Fibroblast of gingiva (primary cell): ENCODE measurements at regions not wholly inside any gene's neighbourhood (a gene's known extent, or its start where the extent isn't known, plus 50 kb on each side); places are given as distances from the start of the nearest gene placed in this dataset.
A peak's percentile ranks its signal among the peaks of the same experiment; 100 is the strongest.

ENCODE experiments used
- DNase-seq: peaks from one replicate; pipeline ENCODE4 v3.0.0-alpha.2; 2011; ENCODE audit warnings: low read depth

- DNase-seq, result no peak
These were observed 308.2 kb downstream of the ANXA1 start for GRCh38 chr9:73459817-73460216.

GRCh38 chr9:73468716-73469115 lies 317.1 kb downstream of the ANXA1 start:
- DNase-seq, result no peak

DNA sequence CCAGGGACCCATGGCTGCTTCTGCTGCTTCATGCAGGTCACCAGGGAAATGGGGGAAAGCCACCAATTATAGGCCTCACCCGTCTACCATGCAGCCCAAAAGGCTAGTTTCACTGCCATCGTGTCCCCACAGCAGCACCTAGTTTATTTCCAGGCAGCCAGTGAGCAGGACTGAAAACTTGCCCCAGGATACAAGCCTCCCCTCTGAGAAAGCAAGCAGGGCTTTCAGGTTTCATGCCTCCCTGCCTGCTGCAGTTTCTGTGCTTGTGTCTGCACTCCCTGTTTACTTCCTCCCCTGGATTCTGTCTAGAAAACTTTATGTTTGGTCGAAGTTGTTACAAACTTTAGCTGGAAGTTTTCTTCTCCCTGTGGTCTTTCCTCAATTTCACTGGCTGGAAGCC lies 319.1 kb downstream of the ANXA1 start:
- DNase-seq, result no peak

DNA sequence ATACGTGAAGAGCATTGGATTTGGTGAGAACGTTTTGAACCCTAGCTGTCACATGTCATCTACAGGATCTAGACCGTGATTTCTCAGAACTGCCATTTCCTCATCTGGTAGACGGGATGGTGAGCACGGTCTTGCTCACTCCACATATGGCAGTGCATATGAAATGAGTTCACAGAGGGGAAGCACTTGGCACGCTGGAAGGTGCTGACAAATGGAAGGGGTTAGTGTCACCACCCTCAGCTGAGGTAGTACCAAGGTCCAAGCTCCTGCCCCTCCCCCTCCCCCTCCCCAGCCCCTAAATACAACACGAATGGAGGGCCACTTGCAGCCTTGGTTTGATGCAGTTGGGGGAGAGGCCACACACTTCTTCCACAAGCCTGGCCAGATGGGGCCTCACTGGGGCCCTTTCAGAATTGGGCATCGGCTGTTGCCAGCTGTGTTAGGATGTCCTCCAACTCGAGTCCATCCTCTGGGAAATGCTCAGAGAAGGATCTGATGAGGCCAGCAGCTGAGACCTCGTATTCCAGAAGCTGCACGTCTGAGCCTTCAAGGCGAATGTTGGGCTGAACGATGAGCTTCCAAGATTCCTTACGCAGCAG lies 322.4 kb downstream of the ANXA1 start:
- no peak for DNase-seq

- DNase-seq, result no peak
These were observed 323.0 kb downstream of the ANXA1 start for GRCh38 chr9:73474625-73475024.

DNA sequence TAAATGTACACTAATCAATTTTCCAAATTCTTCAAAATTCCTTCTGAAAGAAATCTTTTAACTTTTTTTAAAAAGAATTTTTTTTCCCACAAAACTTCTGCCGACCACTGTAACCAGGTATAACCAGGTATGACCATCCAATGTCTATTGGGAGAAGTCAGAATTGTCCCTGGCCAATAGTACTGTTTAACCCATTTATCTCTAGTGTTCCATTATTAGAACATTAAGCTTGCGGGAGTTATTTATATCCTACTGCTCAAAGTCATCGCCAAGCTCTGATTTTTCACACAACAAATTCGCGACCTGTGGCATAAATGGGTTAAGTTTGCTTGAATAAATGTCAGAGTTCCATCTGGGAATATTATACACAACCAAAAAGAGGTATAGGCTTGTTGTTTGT lies 343.2 kb downstream of the ANXA1 start:
- no peak for DNase-seq

GRCh38 chr9:73497796-73498195 lies 346.1 kb downstream of the ANXA1 start:
- DNase-seq, result no peak

- peak; percentile 3 for DNase-seq
These were observed 363.6 kb downstream of the ANXA1 start for GRCh38 chr9:73515216-73515615.

GRCh38 chr9:73523391-73523790 lies 371.7 kb downstream of the ANXA1 start:
- no peak for DNase-seq

DNA sequence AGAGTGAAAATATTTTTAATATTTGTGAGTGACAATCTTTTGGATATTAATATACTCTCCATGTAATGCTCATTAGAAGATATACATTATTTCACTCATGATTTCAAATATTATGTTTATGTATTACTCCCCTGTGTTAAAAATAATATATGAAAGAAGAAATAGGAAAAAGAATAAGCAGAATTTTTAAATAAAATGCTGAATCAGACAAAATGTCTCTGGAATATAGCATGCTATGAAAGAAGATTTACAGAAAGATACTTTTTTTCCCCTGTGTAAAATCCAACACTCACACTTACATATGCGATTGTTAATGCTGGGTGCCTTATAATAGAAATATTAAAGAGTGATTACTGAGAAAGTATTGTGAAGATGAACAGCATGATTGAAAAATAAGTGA lies 373.7 kb downstream of the ANXA1 start:
- no peak for DNase-seq

DNA sequence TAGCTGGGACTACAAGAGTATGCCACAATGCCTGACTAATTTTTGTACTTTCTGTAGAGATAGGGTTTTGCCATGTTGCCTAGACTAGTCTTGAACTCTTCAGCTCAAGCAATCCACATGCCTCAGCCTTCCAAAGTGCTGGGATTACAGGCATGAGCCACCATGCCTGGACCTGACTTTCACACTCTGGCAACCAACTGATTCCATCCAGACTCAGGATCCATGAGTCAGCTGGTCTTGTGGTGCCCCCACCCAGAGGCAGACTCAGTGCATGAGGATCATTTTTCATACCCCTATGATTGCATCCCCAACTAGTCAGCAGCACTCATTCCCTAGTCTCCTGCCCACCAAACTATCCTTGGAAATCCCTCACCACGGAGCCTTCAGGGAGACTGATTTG lies 375.9 kb downstream of the ANXA1 start:
- DNase-seq, result no peak

- no peak for DNase-seq
These were observed 377.3 kb downstream of the ANXA1 start for GRCh38 chr9:73528926-73529325.

GRCh38 chr9:73529666-73530065 lies 378.0 kb downstream of the ANXA1 start:
- no peak for DNase-seq

- no peak for DNase-seq
These were observed 379.4 kb downstream of the ANXA1 start for GRCh38 chr9:73531051-73531532.

- no peak for DNase-seq
These were observed 380.0 kb downstream of the ANXA1 start for GRCh38 chr9:73531658-73532057.

- DNase-seq, result no peak
These were observed 381.3 kb downstream of the ANXA1 start for GRCh38 chr9:73532985-73533384.

- DNase-seq, result no peak
These were observed 384.7 kb downstream of the ANXA1 start for GRCh38 chr9:73536403-73536802.

- DNase-seq, result no peak
These were observed 385.9 kb downstream of the ANXA1 start for GRCh38 chr9:73537561-73537960.

DNA sequence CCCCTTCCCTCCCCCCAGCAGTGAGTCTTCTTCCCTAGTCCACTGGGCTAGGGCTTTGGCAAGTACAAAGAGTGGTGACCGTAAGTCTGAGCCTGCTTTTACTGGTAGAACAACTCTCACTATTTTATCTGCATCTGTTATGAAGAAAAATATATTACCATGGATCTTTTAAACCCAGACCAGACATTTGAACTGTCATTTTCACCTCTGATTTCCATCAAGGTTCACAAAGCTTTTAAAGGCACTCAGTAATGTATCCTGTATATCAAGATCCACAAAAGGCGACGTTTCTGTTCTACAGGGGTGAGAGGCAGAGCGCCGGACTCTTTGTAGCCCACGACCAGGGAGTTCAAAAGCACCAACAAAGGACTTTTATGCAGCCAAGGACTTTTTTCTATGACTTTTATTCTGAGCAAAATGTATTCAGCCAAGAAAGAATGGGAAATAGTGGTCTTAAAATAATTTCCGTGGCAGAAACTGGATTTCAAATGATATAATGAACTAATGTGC lies 388.3 kb downstream of the ANXA1 start:
- DNase-seq, result no peak

- no peak for DNase-seq
These were observed 390.3 kb downstream of the ANXA1 start for GRCh38 chr9:73541923-73542322.

GRCh38 chr9:73543727-73544126 lies 392.1 kb downstream of the ANXA1 start:
- no peak for DNase-seq

DNA sequence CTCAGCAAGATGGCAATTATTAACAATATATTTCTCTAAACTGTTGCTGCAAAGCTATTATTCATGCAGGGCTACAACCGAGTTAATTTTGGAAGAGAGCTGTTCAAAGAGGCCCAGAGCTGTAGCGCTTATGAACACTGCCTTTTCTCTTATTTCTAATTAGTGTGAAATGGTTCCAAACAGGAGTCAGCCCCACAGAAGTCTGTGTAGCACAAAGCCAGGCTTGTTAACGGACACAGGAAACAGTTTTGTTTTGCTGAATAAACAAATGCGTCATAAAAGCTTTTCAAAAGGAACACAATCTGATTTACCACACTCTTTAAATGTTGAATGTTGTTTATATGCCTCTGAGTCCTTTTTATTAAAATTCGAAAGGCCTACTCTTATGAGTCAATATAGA lies 396.5 kb downstream of the ANXA1 start:
- DNase-seq, result no peak

DNA sequence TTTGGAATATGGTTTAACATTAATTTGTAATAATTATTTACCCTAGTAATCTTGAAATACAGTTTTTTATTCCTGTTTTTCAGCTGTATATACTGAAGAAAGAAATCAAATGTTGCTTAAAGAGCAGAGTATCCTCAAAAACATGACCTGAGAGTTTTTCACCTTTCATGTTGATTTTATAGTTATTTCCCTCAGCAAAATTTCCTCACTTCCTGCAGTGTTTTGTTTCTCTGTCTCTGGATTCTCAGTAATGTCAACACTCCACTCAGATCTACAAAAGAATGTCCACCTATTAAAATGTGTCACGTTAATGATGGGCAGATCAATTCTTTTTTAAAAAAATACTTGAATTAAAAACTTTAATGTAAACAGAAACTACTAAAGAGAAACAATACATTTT lies 398.3 kb downstream of the ANXA1 start:
- DNase-seq, result no peak

- DNase-seq, result no peak
These were observed 401.6 kb downstream of the ANXA1 start for GRCh38 chr9:73553295-73553694.
